Hindlimb muscle (tissue), 1 donor: ENCODE measurements at regions not wholly inside any gene's neighbourhood (a gene's known extent, or its start where the extent isn't known, plus 50 kb on each side); places are given as distances from the start of the nearest gene placed in this dataset.

Source experiments
- DNase-seq: peaks from one replicate; pipeline ENCODE4 v3.0.0-alpha.2; 2013

DNA sequence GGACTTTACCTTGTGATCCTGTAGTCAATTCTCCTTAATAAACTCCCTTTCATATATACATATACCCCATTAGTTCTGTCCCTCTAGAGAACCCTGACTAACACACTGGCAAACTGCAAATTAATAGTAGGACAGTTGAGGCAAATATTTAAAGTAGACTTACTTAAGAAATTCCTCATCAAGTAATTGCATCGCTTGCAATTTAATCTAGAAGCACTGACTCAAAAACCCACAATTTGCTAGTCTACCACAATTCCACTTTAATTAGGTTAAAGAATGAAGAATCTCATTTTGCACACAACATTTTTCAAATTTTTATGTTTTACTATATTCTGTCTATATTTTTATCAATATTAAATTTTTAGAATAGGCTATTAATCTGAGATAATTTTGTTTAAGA lies 188.1 kb downstream of the PLOD2 start:
- no peak for DNase-seq

DNA sequence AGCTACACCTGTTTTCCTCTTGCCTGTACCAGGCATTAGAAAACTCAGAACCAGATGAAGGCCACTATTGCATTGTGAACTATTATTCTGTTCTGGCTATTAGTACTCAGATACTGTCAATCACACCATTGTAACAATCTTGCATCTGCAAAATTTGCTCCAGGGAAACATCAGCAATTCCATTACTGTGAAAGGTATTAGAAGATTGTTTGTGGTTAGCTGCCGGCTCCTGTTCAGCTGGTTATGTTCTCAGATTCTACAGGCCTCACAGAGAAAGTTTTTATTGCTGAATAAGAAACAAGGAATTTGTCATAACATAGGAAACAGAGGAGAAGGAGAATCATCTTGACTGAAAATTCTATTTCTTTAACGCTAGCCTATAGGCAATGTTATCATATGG lies 179.9 kb downstream of the PLOD2 start:
- DNase-seq = no peak

DNA sequence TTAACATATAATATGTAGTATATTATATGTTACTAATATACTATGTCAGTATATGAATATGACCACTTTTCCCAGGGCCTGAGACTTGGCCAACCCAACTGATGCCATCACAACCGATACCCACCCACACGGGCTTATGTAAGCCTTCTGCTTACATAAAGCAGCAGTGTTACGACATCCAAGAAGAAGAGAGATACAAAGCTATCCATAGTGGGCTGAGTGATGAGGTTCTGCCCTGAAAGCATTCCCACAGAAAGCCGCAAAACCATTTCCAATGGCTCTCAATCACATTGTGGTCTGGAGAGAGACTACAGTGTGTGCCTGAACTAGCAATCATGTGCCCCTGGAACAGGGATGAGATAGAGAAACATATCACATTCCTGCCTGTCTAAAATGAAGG lies 177.9 kb downstream of the PLOD2 start:
- DNase-seq = no peak
